ENCODE measurements at regions not wholly inside any gene's neighbourhood (a gene's known extent, or its start where the extent isn't known, plus 50 kb on each side); places are given as distances from the start of the nearest gene placed in this dataset.

DNA sequence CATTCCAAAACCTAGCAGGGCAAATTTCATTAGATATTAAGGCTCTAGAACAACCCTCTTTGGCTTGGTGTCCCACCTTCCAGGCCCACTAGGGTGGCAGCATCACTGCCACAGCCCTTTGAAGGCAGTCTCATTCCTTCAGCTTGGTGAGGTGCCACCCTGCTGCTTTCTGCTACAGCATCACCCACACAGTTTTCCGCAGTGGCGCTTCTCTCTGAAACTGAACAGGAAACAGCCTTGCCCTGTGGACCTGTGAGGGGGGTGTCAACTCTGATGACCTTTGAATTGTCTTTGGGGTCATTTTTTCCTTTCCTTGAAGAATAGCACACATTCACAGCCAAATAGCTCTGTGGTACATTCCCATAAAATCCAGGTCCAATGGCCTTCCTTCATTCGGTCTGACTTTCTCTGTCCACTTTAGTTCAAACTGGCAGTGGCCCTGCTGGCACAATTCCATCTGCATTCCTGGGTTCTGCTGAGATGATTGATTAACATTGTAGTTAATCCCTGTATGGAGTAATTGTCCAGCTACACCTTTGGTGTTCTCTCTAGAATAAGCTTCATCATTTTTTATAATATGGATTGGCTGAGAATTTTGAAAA lies 251.9 kb upstream of the FAT3 start:
- H3K4me3 ChIP-seq (replicated peaks in 1 of 2; ENCODE audit: low read depth in 2 of 2, low read length in 2 of 2) = no peak overlapping the region
- no peak for DNase-seq (ENCODE audit: low read depth in 2 of 2)
- TF ChIP-seq, protein P1, sequence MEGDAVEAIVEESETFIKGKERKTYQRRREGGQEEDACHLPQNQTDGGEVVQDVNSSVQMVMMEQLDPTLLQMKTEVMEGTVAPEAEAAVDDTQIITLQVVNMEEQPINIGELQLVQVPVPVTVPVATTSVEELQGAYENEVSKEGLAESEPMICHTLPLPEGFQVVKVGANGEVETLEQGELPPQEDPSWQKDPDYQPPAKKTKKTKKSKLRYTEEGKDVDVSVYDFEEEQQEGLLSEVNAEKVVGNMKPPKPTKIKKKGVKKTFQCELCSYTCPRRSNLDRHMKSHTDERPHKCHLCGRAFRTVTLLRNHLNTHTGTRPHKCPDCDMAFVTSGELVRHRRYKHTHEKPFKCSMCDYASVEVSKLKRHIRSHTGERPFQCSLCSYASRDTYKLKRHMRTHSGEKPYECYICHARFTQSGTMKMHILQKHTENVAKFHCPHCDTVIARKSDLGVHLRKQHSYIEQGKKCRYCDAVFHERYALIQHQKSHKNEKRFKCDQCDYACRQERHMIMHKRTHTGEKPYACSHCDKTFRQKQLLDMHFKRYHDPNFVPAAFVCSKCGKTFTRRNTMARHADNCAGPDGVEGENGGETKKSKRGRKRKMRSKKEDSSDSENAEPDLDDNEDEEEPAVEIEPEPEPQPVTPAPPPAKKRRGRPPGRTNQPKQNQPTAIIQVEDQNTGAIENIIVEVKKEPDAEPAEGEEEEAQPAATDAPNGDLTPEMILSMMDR (IDR thresholded peaks at IDR 0.05; ENCODE audit: low read depth, low read length) = no peak

DNA sequence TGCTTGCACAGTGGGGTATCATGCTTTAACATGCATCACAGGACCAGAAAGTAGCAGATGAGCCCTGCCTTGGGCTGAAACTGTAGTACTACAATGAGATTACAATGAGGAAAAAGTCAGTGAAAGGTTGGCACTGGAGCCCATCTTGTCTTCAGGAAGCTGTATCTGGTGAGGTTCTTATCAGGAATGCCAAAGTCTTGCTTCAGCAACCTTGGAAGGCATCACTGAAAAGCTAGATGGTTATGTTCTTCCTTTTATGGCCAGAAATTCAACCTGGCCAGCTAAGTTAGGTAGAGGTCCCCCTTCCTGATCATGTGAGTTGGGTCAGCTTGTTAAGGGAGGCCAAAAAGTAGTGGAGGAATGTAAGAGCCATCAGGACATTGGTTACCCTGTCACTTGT lies 254.0 kb upstream of the FAT3 start:
- H3K4me3 ChIP-seq (replicated peaks in 1 of 2; ENCODE audit: low read depth in 2 of 2, low read length in 2 of 2) = no peak overlapping the region
- TF ChIP-seq, protein P1 (IDR thresholded peaks at IDR 0.05; ENCODE audit: low read depth, low read length) = no peak
- DNase-seq (ENCODE audit: low read depth in 2 of 2) = no peak

DNA sequence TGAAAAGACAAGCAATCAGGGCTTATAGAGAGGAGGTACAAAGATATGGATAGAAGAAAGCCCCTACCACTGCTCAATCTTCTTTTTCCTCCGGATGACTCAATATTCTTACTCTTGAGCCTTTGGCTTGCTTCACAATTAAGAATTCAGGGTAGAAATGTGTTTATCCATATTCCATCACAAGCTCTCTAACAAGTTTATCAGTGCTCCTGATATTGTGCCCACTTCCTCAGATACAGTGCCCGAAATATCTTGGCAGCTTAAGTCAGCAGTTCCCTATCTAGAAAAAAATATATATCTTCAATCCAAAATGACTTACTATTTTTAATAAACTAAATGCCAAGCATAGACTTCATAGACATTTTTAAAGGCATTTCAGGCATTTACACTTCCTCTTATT lies 255.1 kb upstream of the FAT3 start:
- H3K4me3 ChIP-seq (replicated peaks in 1 of 2; ENCODE audit: low read depth in 2 of 2, low read length in 2 of 2) = no peak overlapping the region
- no peak for DNase-seq (ENCODE audit: low read depth in 2 of 2)
- TF ChIP-seq, protein P1 (IDR thresholded peaks at IDR 0.05; ENCODE audit: low read depth, low read length) = no peak

DNA sequence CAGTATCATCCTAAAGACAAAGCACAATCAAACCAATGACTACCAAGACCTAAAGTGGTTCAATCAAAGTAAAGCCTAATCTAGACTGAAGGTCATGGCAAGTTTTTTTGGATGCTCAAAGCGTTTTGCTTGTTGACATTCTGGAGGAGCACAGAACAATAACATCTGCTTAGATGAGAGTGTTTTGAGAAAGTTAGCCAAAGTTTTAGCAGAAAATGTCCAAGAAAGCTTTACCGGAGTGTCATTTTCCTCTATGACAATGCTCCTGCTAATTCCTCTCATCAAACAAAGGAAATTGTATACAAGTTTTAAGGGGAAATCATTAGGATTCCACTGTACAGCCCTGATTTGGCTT lies 256.9 kb upstream of the FAT3 start:
- DNase-seq (ENCODE audit: low read depth in 2 of 2) = no peak
- TF ChIP-seq, protein P1 (IDR thresholded peaks at IDR 0.05; ENCODE audit: low read depth, low read length) = no peak
- no peak overlapping the region for H3K4me3 ChIP-seq (replicated peaks in 1 of 2; ENCODE audit: low read depth in 2 of 2, low read length in 2 of 2)

DNA sequence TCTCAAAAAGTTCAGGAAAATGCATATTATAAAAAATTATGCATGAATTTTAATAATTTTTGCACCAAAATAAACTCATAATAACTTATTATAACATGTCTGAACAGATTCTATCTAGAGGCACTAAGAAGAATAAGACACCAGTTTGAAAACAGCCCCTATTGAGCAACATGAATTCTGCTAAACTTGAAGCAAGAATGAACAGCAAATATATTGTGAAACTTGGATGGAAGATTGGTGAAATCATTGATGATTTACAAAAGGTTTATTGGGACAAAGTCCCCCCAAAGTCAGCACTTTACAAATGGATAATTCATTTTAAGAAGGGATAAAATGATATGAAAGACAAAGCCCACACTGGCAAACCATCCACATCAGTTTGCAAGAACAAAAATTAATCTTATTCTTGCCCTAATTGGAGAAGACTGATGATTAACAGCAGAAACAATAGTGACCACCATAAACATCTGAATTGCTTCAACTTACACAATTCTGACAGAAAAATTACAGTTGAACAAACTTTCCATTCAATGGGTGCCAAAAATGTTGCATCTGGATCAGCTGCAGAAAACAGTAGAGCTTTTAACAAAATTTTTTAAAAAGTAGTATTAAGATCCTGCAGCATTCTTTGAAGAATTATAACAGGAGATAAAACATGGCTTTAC lies 257.5 kb upstream of the FAT3 start:
- no peak for DNase-seq (ENCODE audit: low read depth in 2 of 2)
- no peak overlapping the region for H3K4me3 ChIP-seq (replicated peaks in 1 of 2; ENCODE audit: low read depth in 2 of 2, low read length in 2 of 2)
- TF ChIP-seq, protein P1 (IDR thresholded peaks at IDR 0.05; ENCODE audit: low read depth, low read length) = no peak

DNA sequence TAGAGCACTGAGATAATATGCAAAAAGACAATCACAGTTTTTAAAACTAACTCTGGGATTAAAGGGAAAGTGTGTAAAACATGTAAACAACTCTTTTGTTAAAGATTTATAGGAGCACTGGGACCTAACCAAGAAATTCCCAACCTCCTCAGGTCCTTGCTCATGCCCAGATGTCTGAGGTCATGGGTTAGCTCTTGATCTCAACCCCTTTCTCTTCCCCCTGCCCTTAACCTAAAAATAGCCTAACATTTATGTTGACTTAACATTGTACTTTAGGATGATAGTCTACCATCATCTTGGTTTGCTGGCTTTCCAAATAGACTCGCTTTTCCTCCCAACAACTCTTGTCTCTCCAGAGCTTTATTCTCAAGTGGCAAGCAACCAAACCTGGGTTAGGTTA lies 258.2 kb upstream of the FAT3 start:
- no peak for DNase-seq (ENCODE audit: low read depth in 2 of 2)
- TF ChIP-seq, protein P1 (IDR thresholded peaks at IDR 0.05; ENCODE audit: low read depth, low read length) = no peak
- no peak overlapping the region for H3K4me3 ChIP-seq (replicated peaks in 1 of 2; ENCODE audit: low read depth in 2 of 2, low read length in 2 of 2)

DNA sequence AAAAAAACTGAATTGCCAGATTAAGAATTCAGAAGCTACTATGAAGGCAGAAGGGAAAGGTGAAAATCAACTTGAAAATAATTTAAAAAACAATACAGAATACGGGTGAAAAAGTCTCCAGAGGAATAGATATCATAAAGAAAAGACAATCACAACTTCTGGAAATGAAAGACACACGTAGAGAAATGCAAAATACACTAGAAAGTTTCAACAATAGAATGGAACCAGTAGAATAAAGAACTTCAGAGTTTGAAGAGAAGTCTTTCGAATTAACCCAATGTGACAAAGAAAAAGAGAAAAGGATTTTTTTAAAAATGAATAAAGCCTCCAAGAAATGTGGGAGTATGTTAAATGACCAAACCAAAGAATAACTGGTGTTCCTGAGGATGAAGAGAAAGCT lies 263.8 kb upstream of the FAT3 start:
- DNase-seq (ENCODE audit: low read depth in 2 of 2) = no peak
- TF ChIP-seq, protein P1 (IDR thresholded peaks at IDR 0.05; ENCODE audit: low read depth, low read length) = no peak

More for the DNA sequence above, 263.8 kb upstream of the FAT3 start:
- H3K4me3 ChIP-seq (replicated peaks in 1 of 2; ENCODE audit: low read depth in 2 of 2, low read length in 2 of 2) = no peak overlapping the region

All from cardiac fibroblast (primary cell).